ENCODE measurements at regions not wholly inside any gene's neighbourhood (a gene's known extent, or its start where the extent isn't known, plus 50 kb on each side); places are given as distances from the start of the nearest gene placed in this dataset.

- Histone ChIP-seq H3K9me1 (ENCODE audit: control insufficient read depth, insufficient read depth, low read length) (no peaks in the 10 kb centered on the region), H3K27me3 (ENCODE audit: control insufficient read depth in 2 of 2, insufficient read depth in 2 of 2, low read length in 2 of 2) (no peaks in the 10 kb centered on the region), H3K9ac (ENCODE audit: insufficient read depth in 1 of 2, low read depth in 2 of 2, low read length in 2 of 2) (no peak overlapping the region), H3K9me3 (replicated peaks; ENCODE audit: control insufficient read depth, insufficient read depth, low read depth, low read length) (no peaks in the 10 kb centered on the region), H3K4me2 (ENCODE audit: insufficient read depth, low read length) (no peak overlapping the region), H3K27ac (ENCODE audit: extremely low read depth, low read depth, low read length) (no peak overlapping the region), H2AFZ (ENCODE audit: low read depth, low read length) (no peak overlapping the region), H4K20me1 (replicated peaks; ENCODE audit: control insufficient read depth, insufficient read depth, low read length) (no peaks in the 10 kb centered on the region), H3K36me3 (ENCODE audit: control insufficient read depth, insufficient read depth, low read length) (no peaks in the 10 kb centered on the region), H3K4me3 (no peak overlapping the region), H3K4me1 (replicated peaks in 1 of 2; ENCODE audit: control insufficient read depth in 2 of 2, insufficient read depth in 2 of 2, low read length in 2 of 2) (no peaks in the 10 kb centered on the region), H3K79me2 (ENCODE audit: control insufficient read depth, insufficient read depth, low read length) (no peaks in the 10 kb centered on the region)
- TF ChIP-seq KLF16 (IDR thresholded peaks at IDR 0.05) (no peak), E2F8 (IDR thresholded peaks at IDR 0.05; ENCODE audit: low read depth, partially characterized antibody) (no peak), SAP30 (IDR thresholded peaks at IDR 0.05; ENCODE audit: borderline replicate concordance, insufficient read depth, low read depth, low read length, poor library complexity, severe bottlenecking) (no peak), DIDO1 (tag; IDR thresholded peaks at IDR 0.05; ENCODE audit: low read depth) (no peak), ZNF436 (CRISPR knock-in tag; IDR thresholded peaks at IDR 0.05) (no peak), MECOM (CRISPR knock-in tag; IDR thresholded peaks at IDR 0.05) (no peak), ZNF121 (CRISPR knock-in tag; conservative IDR thresholded peaks at IDR 0.05) (no peak), COPS2 (conservative IDR thresholded peaks at IDR 0.05) (no peak), ZFP91 (CRISPR knock-in tag; IDR thresholded peaks at IDR 0.05) (no peak), MTA2 (IDR thresholded peaks at IDR 0.05; ENCODE audit: low read depth) (no peak), KDM1A (IDR thresholded peaks at IDR 0.05) (no peak), ZNF384 (IDR thresholded peaks at IDR 0.05; ENCODE audit: low read depth, low read length) (no peak), NONO (IDR thresholded peaks at IDR 0.05; ENCODE audit: low read depth in 2 of 2, low read length in 1 of 2) (no peak), NR4A1 (CRISPR knock-in tag; IDR thresholded peaks at IDR 0.05) (no peak), NR4A1 (tag; IDR thresholded peaks at IDR 0.05) (no peak)
- ChIA-PET CTCF (ENCODE audit: low intra/inter-chr PET ratio) (no interaction called here), POLR2A (no interaction called here)
- no peak for ATAC-seq
- BruUV-seq (replicated peaks): no TSS peak
- 0% methylated on average over 2 of the region's 2 CpGs for whole genome bisulfite sequencing (ENCODE audit: insufficient coverage, low coverage, missing lambda C conversion rate)
- intact Hi-C loops (cut with micrococcal nuclease) (no loop called here), in situ Hi-C loops (cut with MboI) (no loop called here)
- FAIRE-seq: no peak
- no peak for DNase-seq (ENCODE audit: extremely low read depth in 1 of 4, low spot score in 3 of 4)
Measured at GRCh38 chr11:106333678-106334077, 256.2 kb downstream of the AASDHPPT start.

All from K562 (cell line).